ENCODE measurements at regions not wholly inside any gene's neighbourhood (a gene's known extent, or its start where the extent isn't known, plus 50 kb on each side); places are given as distances from the start of the nearest gene placed in this dataset.

DNA sequence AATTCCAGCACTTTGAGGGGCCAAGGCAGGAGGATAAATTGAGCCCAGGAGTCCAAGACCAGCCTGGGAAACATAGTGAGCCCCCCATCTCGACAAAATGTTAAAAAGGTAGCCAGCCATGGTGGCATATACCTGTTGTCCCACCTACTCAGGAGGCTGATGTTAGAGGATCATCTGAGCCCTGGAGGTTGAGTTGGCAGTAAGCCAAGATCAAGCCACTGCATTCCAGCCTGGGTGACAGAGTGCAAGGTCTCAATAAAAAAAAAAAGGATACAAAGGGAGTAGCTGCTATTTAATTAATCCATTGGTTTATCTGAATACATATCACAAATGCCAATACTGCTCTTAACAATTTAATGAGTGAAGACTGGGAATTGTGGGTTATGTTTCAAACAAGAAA, 327.8 kb downstream of the CPS1 start:
- DNase-seq (ENCODE audit: extremely low read depth, low read depth), result no peak
- H3K4me3 ChIP-seq (replicated peaks; ENCODE audit: low read depth, low read length), result no peak overlapping the region
- TF ChIP-seq CTCF (IDR thresholded peaks at IDR 0.05; ENCODE audit: low read depth, low read length, missing control alignments), result no peak

DNA sequence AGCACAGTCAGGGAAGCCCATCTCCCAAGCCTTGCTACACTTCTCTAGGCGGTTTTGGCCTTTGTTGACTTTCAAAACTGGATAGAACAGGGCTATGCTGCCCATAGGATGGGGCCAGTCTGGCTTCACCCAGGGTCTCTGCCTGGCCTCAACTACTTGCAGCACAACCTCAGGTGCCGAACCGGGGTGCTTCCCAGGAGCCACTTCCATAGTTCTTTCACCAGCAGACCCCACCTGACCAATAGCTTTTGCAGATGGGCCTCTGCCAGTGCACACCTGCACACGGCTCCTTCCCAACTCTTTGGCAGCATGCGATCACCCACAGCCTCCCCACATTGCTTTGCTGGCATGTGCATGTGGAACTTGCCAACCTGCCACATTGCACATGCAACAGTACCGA, 331.6 kb downstream of the CPS1 start:
- no peak overlapping the region for H3K4me3 ChIP-seq (replicated peaks; ENCODE audit: low read depth, low read length)
- DNase-seq (ENCODE audit: extremely low read depth, low read depth), result no peak
- TF ChIP-seq CTCF (IDR thresholded peaks at IDR 0.05; ENCODE audit: low read depth, low read length, missing control alignments), result no peak

- H3K4me3 ChIP-seq (replicated peaks; ENCODE audit: low read depth, low read length), result no peak overlapping the region
- no peak for TF ChIP-seq CTCF (IDR thresholded peaks at IDR 0.05; ENCODE audit: low read depth, low read length, missing control alignments)
- DNase-seq (ENCODE audit: extremely low read depth, low read depth), result no peak
Measured at GRCh38 chr2:210895132-210895531, 338.7 kb downstream of the CPS1 start.

DNA sequence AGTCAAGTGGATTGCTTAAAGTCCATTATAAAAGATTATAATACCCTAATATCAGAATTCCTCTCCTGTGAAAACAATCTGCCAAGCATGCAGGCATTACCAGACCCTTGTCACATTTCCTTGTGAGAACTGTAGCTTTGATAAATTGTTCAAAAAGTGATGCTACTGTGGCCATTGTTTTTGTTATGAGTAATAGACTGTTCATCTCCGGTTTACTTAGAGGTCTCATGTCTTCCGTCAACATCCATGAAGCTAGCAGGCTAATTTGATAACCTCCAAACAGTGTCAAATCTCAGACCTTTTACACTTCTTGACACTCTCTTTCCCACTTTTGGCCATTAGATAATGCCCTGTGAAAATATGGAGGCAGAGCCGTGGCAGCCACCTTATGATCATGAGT, 342.7 kb downstream of the CPS1 start:
- H3K4me3 ChIP-seq (replicated peaks; ENCODE audit: low read depth, low read length), result no peak overlapping the region
- TF ChIP-seq CTCF (IDR thresholded peaks at IDR 0.05; ENCODE audit: low read depth, low read length, missing control alignments), result no peak
- no peak for DNase-seq (ENCODE audit: extremely low read depth, low read depth)

DNA sequence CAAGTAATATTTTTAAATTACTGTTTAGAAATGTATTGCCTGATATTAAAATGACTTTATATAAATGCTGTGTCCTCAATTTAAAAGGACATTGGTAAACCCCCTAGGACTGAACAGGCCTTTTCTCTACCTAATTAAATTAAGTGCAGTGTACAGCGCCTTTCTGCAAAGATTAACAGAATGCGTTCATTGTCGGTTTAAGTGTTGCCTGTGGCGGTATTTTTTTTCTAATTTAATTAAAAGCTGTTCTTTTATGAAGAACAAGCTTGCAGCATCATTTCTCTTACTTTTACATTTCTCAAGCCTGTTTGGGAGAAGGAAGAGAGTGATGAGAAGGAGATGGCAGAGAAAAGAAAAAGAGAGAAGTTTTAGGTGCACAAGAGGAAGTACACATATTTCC, 344.9 kb downstream of the CPS1 start:
- no peak for TF ChIP-seq CTCF (IDR thresholded peaks at IDR 0.05; ENCODE audit: low read depth, low read length, missing control alignments)
- DNase-seq (ENCODE audit: extremely low read depth, low read depth), result no peak
- H3K4me3 ChIP-seq (replicated peaks; ENCODE audit: low read depth, low read length), result no peak overlapping the region

GRCh38 chr2:210912779-210913178, 356.4 kb downstream of the CPS1 start:
- no peak for TF ChIP-seq CTCF (IDR thresholded peaks at IDR 0.05; ENCODE audit: low read depth, low read length, missing control alignments)
- H3K4me3 ChIP-seq (replicated peaks; ENCODE audit: low read depth, low read length), result no peak overlapping the region
- no peak for DNase-seq (ENCODE audit: extremely low read depth, low read depth)

GRCh38 chr2:210913461-210913860, 357.1 kb downstream of the CPS1 start:
- H3K4me3 ChIP-seq (replicated peaks; ENCODE audit: low read depth, low read length), result no peak overlapping the region
- peak; percentile 0 for DNase-seq (ENCODE audit: extremely low read depth, low read depth)
- TF ChIP-seq CTCF (IDR thresholded peaks at IDR 0.05; ENCODE audit: low read depth, low read length, missing control alignments), result no peak

Data from HFF-Myc (cell line).